LNCAP (cell line): ENCODE measurements at regions not wholly inside any gene's neighbourhood (a gene's known extent, or its start where the extent isn't known, plus 50 kb on each side); places are given as distances from the start of the nearest gene placed in this dataset.

Experiments used
- CTCF ChIP-seq: fragments of 450-650 bp; IDR thresholded peaks from 2 replicates; pipeline ENCODE4 v1.5.1; 2017; ENCODE audit warnings: mild to moderate bottlenecking

- TF ChIP-seq CTCF: no peak
Measured at GRCh38 chr5:36521219-36521618, 85.2 kb upstream of the SLC1A3 start.

GRCh38 chr5:36521838-36522745, 84.3 kb upstream of the SLC1A3 start:
- TF ChIP-seq CTCF: no peak

GRCh38 chr5:36522746-36523065, 83.7 kb upstream of the SLC1A3 start:
- no peak for TF ChIP-seq CTCF

- TF ChIP-seq CTCF: no peak
Measured at GRCh38 chr5:36523450-36523849, 83.0 kb upstream of the SLC1A3 start.

GRCh38 chr5:36523926-36524325, 82.5 kb upstream of the SLC1A3 start:
- no peak for TF ChIP-seq CTCF

- no peak for TF ChIP-seq CTCF
Measured at GRCh38 chr5:36526537-36526936, 79.9 kb upstream of the SLC1A3 start.

- TF ChIP-seq CTCF: no peak
Measured at GRCh38 chr5:36528588-36528987, 77.8 kb upstream of the SLC1A3 start.

- TF ChIP-seq CTCF: no peak
Measured at GRCh38 chr5:36529142-36529541, 77.3 kb upstream of the SLC1A3 start.
